ENCODE measurements at regions not wholly inside any gene's neighbourhood (a gene's known extent, or its start where the extent isn't known, plus 50 kb on each side); places are given as distances from the start of the nearest gene placed in this dataset.

GRCh38 chr12:33825442-33825841 is 196.9 kb upstream of the ALG10 start:
- Histone ChIP-seq H3K4me3 (ENCODE audit: insufficient read depth in 1 of 2, low read depth in 1 of 2, low read length in 2 of 2) (no peak overlapping the region), H2BK12ac (ENCODE audit: low read length in 2 of 2) (no peak overlapping the region), H3K9ac (ENCODE audit: low read length) (no peak overlapping the region), H2BK120ac (ENCODE audit: low read depth, low read length) (no peak overlapping the region), H4K91ac (ENCODE audit: low read length) (no peak overlapping the region), H3K23ac (ENCODE audit: low read length in 2 of 2) (no peak overlapping the region), H2BK5ac (ENCODE audit: low read depth, low read length, poor library complexity, severe bottlenecking) (no peak overlapping the region), H3K9me3 (ENCODE audit: control insufficient read depth, low read length) (peaks cover 11% of the 10 kb centered on the region), H2AK5ac (ENCODE audit: low read length, severe bottlenecking) (no peak overlapping the region), H4K8ac (ENCODE audit: low read length) (no peak overlapping the region), H3K4ac (ENCODE audit: low read depth in 1 of 2, low read length in 2 of 2) (no peak overlapping the region), H3K27ac (ENCODE audit: low read length, poor library complexity, severe bottlenecking) (no peak overlapping the region), H3K79me1 (replicated peaks; ENCODE audit: low read length, poor library complexity, severe bottlenecking) (no peaks in the 10 kb centered on the region), H3K4me1 (ENCODE audit: control insufficient read depth, insufficient read depth, low read depth, low read length) (no peaks in the 10 kb centered on the region), H2AFZ (ENCODE audit: low read depth, low read length) (no peak overlapping the region), H3K27me3 (ENCODE audit: control insufficient read depth in 1 of 2, insufficient read depth in 1 of 2, low read length in 2 of 2) (no peaks in the 10 kb centered on the region), H2BK15ac (ENCODE audit: low read depth, poor library complexity, severe bottlenecking) (no peak overlapping the region), H3K36me3 (ENCODE audit: control insufficient read depth in 1 of 2, insufficient read depth in 2 of 2, low read depth in 1 of 2, low read length in 2 of 2) (no peaks in the 10 kb centered on the region), H3K18ac (ENCODE audit: low read depth in 1 of 2, low read length in 2 of 2) (no peak overlapping the region), H3K14ac (ENCODE audit: low read length in 2 of 2) (no peak overlapping the region), H3K4me2 (ENCODE audit: low read length, poor library complexity, severe bottlenecking) (no peak overlapping the region)
- no peak for DNase-seq
- no CpG with 5 or more reads among the region's 2 CpGs for WGBS

- peaks cover 11% of the 10 kb centered on the region for H3K9me3 ChIP-seq (ENCODE audit: control insufficient read depth, low read length)
- DNase-seq = no peak
- no peaks in the 10 kb centered on the region for H3K79me1 ChIP-seq (replicated peaks; ENCODE audit: low read length, poor library complexity, severe bottlenecking)
- H2BK120ac ChIP-seq (ENCODE audit: low read depth, low read length) = no peak overlapping the region
- H2BK12ac ChIP-seq (ENCODE audit: low read length in 2 of 2) = no peak overlapping the region
- no peak overlapping the region for H2BK15ac ChIP-seq (ENCODE audit: low read depth, poor library complexity, severe bottlenecking)
- H3K4me2 ChIP-seq (ENCODE audit: low read length, poor library complexity, severe bottlenecking) = no peak overlapping the region
- H3K4ac ChIP-seq (ENCODE audit: low read depth in 1 of 2, low read length in 2 of 2) = no peak overlapping the region
- H3K27me3 ChIP-seq (ENCODE audit: control insufficient read depth in 1 of 2, insufficient read depth in 1 of 2, low read length in 2 of 2) = no peaks in the 10 kb centered on the region
- no peaks in the 10 kb centered on the region for H3K36me3 ChIP-seq (ENCODE audit: control insufficient read depth in 1 of 2, insufficient read depth in 2 of 2, low read depth in 1 of 2, low read length in 2 of 2)
- no peak overlapping the region for H3K9ac ChIP-seq (ENCODE audit: low read length)
- H2AK5ac ChIP-seq (ENCODE audit: low read length, severe bottlenecking) = no peak overlapping the region
- H3K23ac ChIP-seq (ENCODE audit: low read length in 2 of 2) = no peak overlapping the region
- no peak overlapping the region for H3K4me3 ChIP-seq (ENCODE audit: insufficient read depth in 1 of 2, low read depth in 1 of 2, low read length in 2 of 2)
- H2AFZ ChIP-seq (ENCODE audit: low read depth, low read length) = no peak overlapping the region
- no peak overlapping the region for H2BK5ac ChIP-seq (ENCODE audit: low read depth, low read length, poor library complexity, severe bottlenecking)
- H3K27ac ChIP-seq (ENCODE audit: low read length, poor library complexity, severe bottlenecking) = no peak overlapping the region
- no peaks in the 10 kb centered on the region for H3K4me1 ChIP-seq (ENCODE audit: control insufficient read depth, insufficient read depth, low read depth, low read length)
- WGBS = 89% methylated on average over 2 of the region's 2 CpGs
- H4K8ac ChIP-seq (ENCODE audit: low read length) = no peak overlapping the region
- no peak overlapping the region for H4K91ac ChIP-seq (ENCODE audit: low read length)
- no peak overlapping the region for H3K14ac ChIP-seq (ENCODE audit: low read length in 2 of 2)
- H3K18ac ChIP-seq (ENCODE audit: low read depth in 1 of 2, low read length in 2 of 2) = no peak overlapping the region
Measured at GRCh38 chr12:33825986-33826602, 196.2 kb upstream of the ALG10 start.

- H3K4me1 ChIP-seq (ENCODE audit: control insufficient read depth, insufficient read depth, low read depth, low read length) = no peaks in the 10 kb centered on the region
- H4K91ac ChIP-seq (ENCODE audit: low read length) = no peak overlapping the region
- no peaks in the 10 kb centered on the region for H3K79me1 ChIP-seq (replicated peaks; ENCODE audit: low read length, poor library complexity, severe bottlenecking)
- H2BK120ac ChIP-seq (ENCODE audit: low read depth, low read length) = no peak overlapping the region
- no peak overlapping the region for H2BK5ac ChIP-seq (ENCODE audit: low read depth, low read length, poor library complexity, severe bottlenecking)
- no peak overlapping the region for H2AFZ ChIP-seq (ENCODE audit: low read depth, low read length)
- no peak overlapping the region for H3K23ac ChIP-seq (ENCODE audit: low read length in 2 of 2)
- no peak overlapping the region for H3K4ac ChIP-seq (ENCODE audit: low read depth in 1 of 2, low read length in 2 of 2)
- H3K27ac ChIP-seq (ENCODE audit: low read length, poor library complexity, severe bottlenecking) = no peak overlapping the region
- no peak overlapping the region for H3K4me3 ChIP-seq (ENCODE audit: insufficient read depth in 1 of 2, low read depth in 1 of 2, low read length in 2 of 2)
- no peaks in the 10 kb centered on the region for H3K36me3 ChIP-seq (ENCODE audit: control insufficient read depth in 1 of 2, insufficient read depth in 2 of 2, low read depth in 1 of 2, low read length in 2 of 2)
- no peak overlapping the region for H4K8ac ChIP-seq (ENCODE audit: low read length)
- no peak overlapping the region for H3K9ac ChIP-seq (ENCODE audit: low read length)
- no peak overlapping the region for H2AK5ac ChIP-seq (ENCODE audit: low read length, severe bottlenecking)
- no peaks in the 10 kb centered on the region for H3K27me3 ChIP-seq (ENCODE audit: control insufficient read depth in 1 of 2, insufficient read depth in 1 of 2, low read length in 2 of 2)
- H3K14ac ChIP-seq (ENCODE audit: low read length in 2 of 2) = no peak overlapping the region
- 83% methylated on average over 1 of the region's 1 CpG for WGBS
- no peak overlapping the region for H3K18ac ChIP-seq (ENCODE audit: low read depth in 1 of 2, low read length in 2 of 2)
- H2BK12ac ChIP-seq (ENCODE audit: low read length in 2 of 2) = no peak overlapping the region
- H3K4me2 ChIP-seq (ENCODE audit: low read length, poor library complexity, severe bottlenecking) = no peak overlapping the region
- DNase-seq = no peak
- H3K9me3 ChIP-seq (ENCODE audit: control insufficient read depth, low read length) = peaks cover 4% of the 10 kb centered on the region
- H2BK15ac ChIP-seq (ENCODE audit: low read depth, poor library complexity, severe bottlenecking) = no peak overlapping the region
Measured at GRCh38 chr12:33828326-33828725, 194.0 kb upstream of the ALG10 start.

GRCh38 chr12:33830070-33830469 is 192.2 kb upstream of the ALG10 start:
- H2BK5ac ChIP-seq (ENCODE audit: low read depth, low read length, poor library complexity, severe bottlenecking) = no peak overlapping the region
- H4K8ac ChIP-seq (ENCODE audit: low read length) = no peak overlapping the region
- no peak overlapping the region for H2BK120ac ChIP-seq (ENCODE audit: low read depth, low read length)
- no peak overlapping the region for H2AK5ac ChIP-seq (ENCODE audit: low read length, severe bottlenecking)
- no peak overlapping the region for H3K27ac ChIP-seq (ENCODE audit: low read length, poor library complexity, severe bottlenecking)
- no peak overlapping the region for H4K91ac ChIP-seq (ENCODE audit: low read length)
- no peak overlapping the region for H3K18ac ChIP-seq (ENCODE audit: low read depth in 1 of 2, low read length in 2 of 2)
- H3K36me3 ChIP-seq (ENCODE audit: control insufficient read depth in 1 of 2, insufficient read depth in 2 of 2, low read depth in 1 of 2, low read length in 2 of 2) = no peaks in the 10 kb centered on the region
- H3K27me3 ChIP-seq (ENCODE audit: control insufficient read depth in 1 of 2, insufficient read depth in 1 of 2, low read length in 2 of 2) = no peaks in the 10 kb centered on the region
- peaks cover 3% of the 10 kb centered on the region for H3K9me3 ChIP-seq (ENCODE audit: control insufficient read depth, low read length)
- no peaks in the 10 kb centered on the region for H3K79me1 ChIP-seq (replicated peaks; ENCODE audit: low read length, poor library complexity, severe bottlenecking)
- no peak overlapping the region for H2BK12ac ChIP-seq (ENCODE audit: low read length in 2 of 2)
- H3K14ac ChIP-seq (ENCODE audit: low read length in 2 of 2) = no peak overlapping the region
- no peak for DNase-seq
- no peak overlapping the region for H3K9ac ChIP-seq (ENCODE audit: low read length)
- H3K4me3 ChIP-seq (ENCODE audit: insufficient read depth in 1 of 2, low read depth in 1 of 2, low read length in 2 of 2) = no peak overlapping the region
- H3K23ac ChIP-seq (ENCODE audit: low read length in 2 of 2) = no peak overlapping the region
- no peak overlapping the region for H2AFZ ChIP-seq (ENCODE audit: low read depth, low read length)
- H3K4ac ChIP-seq (ENCODE audit: low read depth in 1 of 2, low read length in 2 of 2) = no peak overlapping the region
- 69% methylated on average over 2 of the region's 2 CpGs for WGBS
- no peaks in the 10 kb centered on the region for H3K4me1 ChIP-seq (ENCODE audit: control insufficient read depth, insufficient read depth, low read depth, low read length)
- H2BK15ac ChIP-seq (ENCODE audit: low read depth, poor library complexity, severe bottlenecking) = no peak overlapping the region
- H3K4me2 ChIP-seq (ENCODE audit: low read length, poor library complexity, severe bottlenecking) = no peak overlapping the region
